NCI-H1092 treated with DMSO at 0.1 percent for 48 hours (cell line): ENCODE measurements at regions not wholly inside any gene's neighbourhood (a gene's known extent, or its start where the extent isn't known, plus 50 kb on each side); places are given as distances from the start of the nearest gene placed in this dataset.
"Not testable (repeated sequence)": the region's sequence is repeated elsewhere in the genome, so short reads cannot be mapped to it uniquely, and the experiment has no call there.

ENCODE experiments used
- DNase-seq: peaks from one replicate; lab custom pipeline; 2025; lab: John Stamatoyannopoulos, UW

DNA sequence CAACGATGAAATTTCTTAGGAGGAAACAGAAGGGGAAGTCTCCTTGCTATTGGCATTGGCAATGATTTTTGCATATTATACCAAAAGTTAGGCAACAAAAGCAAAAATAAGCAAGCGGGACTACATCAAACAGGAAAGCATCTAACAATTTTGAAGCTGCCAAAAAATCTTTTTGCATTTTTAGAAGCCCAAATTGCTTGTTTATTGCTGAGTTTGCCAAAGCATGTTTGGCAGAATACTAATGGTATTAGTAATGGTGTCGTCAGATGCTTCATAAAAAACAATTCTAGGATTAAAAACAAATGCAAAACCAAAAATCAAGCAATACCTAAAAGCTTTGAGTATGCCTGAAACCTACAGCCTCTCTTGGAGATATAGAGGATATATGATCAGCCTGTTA lies 80.0 kb downstream of the GALR1 start:
- no peak for DNase-seq

DNA sequence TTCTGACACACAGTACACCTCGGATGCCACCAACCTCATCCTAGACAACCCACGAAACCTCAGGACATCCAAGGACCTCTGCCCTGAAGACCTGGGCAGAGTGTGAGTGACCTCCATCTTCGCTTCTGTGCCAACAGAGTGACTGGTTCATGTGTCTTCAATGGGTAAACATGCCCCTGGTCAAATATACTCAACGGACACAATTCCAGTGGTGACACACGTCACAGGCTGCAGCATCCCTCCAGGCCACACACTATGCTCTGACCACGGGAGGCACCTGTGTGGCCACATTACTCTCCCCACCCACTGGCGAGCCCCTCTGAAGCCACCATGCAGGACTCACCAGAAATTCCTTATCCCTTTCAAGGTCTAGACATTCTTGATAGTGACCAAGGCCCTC lies 85.2 kb downstream of the GALR1 start:
- DNase-seq = no peak

GRCh38 chr18:77337604-77338003 lies 88.0 kb downstream of the GALR1 start:
- DNase-seq = no peak

DNA sequence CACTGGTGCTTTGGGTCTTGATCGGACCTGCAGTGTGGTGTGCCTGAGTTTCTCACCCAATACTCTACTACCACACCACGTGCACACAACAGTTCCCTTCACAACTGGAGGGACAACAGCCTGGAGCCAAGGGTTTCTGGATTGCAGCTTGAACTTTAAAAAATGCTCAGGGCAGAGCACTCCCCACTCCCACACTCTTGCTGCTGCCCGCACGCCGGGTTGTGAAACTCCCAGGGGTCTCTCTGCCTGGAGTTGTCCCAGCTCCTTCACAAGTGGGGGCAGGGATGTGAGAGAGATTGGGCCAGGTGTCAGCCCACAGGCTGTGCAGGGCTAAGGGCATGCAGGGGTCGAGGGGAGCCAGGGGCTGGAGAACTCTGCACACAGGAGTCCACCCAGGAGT lies 89.4 kb downstream of the GALR1 start:
- no peak for DNase-seq

DNA sequence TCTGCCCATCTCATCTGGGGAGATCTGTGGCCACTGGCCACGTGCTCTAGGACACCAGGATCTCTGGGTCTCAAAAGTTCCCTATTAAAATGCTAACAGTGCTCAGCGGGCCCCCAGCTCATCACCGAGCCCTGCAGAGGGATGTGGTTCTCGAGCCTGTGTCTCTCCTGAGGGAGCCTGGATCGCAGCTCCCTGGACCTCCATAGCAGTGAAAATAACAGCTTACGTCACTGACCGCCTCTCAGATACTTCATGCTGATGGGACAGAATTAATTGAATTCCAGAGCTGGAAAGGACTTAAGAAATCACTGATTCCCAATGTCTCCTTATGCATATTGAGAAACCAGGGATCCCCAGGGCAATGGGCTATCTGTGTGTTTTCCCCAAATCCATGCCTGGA lies 90.0 kb downstream of the GALR1 start:
- DNase-seq = no peak

- no peak for DNase-seq
Observed at GRCh38 chr18:77340815-77341214, 91.2 kb downstream of the GALR1 start.

DNA sequence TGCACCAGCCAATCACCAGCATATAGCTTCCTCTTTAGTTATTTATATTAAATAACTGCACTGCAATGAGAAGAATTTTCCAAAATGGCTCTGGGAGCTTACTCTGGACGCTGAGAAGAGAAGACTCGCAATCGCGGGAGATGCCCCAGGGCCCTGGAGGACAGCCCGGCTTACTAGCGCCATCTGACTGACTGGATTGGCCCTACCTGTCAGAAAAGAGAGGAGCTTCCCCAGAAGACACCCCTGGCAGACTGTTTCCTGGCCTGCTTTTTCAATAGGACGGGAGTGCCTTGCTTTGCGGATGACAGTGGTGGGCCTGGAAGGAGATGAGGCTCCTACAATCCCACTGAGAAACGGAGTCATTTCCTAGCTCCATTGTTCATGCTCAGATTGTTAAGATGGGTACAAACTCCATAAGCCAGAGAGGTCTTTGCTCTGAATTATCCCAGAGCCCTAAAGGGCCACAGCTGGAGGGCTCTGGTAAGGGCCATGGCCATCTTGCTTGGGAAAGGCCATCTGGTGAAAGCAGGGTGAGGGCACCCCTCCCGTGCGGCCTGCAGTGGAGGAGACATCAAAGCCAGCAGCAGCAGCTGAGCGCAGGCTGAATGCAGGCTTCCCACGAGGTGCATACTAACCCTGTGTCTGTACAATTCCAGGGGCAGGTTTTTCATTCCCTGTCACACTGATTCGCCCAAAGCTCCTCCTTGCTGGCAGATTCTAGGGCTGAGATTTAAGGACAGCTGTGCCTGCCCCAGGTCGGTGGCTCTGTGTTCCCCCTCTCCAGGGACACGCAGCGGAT lies 92.1 kb downstream of the GALR1 start:
- no peak for DNase-seq

- no peak for DNase-seq
Observed at GRCh38 chr18:77342736-77343135, 93.1 kb downstream of the GALR1 start.

DNA sequence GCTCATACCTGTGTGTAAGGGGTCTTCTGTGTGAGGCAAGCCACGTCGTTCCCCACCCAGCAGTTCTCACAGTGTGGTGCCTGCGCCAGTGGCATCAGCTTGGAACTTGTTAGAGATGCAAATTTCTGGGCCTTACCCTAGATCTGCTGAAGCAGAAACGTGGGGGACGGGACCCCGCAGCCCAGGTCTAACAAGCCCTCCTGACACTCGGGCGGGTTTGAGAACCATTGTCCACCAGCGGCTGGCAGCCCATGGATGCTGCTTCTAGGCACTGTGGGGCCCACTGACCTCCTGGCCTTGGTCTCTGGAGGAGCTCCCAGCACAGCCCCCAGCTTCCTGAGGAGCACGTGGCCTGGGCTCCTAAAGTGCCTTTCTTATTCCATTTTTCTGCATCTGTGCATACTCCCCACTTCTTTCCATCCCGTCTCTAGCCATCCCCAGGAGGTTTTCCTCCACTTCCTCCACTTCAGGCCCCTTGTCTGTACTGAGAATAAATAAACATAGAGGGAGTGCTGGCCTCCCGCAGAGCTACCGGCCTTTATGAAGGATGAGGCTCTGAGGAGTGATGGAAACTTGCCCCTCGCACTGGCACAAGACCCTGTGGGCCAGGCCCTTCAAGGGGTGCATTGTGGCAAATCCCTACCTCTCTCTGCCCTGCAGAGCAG lies 94.3 kb downstream of the GALR1 start:
- DNase-seq = no peak

DNA sequence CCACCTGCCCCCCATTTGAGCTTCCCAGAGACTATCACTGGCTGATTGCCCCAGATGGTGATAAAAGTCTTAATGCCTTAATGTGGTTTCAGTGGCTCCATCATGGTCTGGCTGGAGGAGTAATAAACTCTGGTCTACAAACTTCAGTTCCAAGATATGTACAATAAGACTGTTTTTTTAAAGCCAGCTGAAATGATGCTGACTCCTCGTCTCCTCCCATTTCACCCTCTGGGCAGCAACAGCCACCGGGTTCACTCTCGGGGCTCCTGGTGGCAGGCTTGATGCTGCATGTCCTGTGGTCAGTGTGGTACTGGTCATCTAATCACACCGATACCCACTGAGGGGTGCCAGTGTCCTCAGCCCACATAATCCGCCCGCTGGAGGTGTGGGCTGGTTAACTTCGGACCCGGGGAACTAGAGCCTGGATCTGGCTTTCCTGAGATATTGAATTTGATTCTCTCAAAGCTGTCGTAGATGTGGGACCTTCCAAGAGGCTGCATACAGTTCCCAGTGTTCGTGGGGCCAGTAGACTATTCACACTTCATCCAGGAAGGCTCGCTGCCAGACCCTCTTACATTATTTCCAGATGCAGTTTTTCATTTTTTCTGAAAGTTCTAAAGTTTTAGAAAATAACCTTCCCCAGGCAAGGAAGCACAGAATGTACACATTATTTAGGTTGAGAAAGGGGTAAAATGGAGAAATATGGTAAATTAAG lies 95.3 kb downstream of the GALR1 start:
- no peak for DNase-seq

- no peak for DNase-seq
Observed at GRCh38 chr18:77346208-77346810, 96.7 kb downstream of the GALR1 start.

DNA sequence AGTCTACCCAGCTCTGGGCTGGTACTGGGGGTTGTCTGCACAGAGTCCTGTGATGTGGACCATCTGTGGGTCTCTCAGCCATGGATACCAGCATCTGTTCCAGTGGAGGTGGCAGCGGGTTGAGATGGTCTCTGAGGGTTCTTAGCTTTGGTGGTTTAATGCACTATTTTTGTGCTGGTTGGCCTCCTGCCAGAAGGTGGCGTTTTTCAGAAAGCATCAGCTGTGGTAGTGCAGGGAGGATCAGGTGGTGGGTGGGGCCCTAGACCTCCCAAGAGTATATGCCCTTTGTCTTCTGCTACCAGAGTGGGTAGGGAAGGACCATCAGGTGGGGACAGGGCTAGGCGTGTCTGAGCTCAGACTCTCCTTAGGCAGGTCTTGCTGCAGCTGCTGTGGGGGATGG lies 103.7 kb downstream of the GALR1 start:
- not testable (repeated sequence) for DNase-seq

- DNase-seq = no peak
Observed at GRCh38 chr18:77359561-77360314, 110.1 kb downstream of the GALR1 start.

- DNase-seq = no peak
Observed at GRCh38 chr18:77360315-77361190, 110.9 kb downstream of the GALR1 start.

DNA sequence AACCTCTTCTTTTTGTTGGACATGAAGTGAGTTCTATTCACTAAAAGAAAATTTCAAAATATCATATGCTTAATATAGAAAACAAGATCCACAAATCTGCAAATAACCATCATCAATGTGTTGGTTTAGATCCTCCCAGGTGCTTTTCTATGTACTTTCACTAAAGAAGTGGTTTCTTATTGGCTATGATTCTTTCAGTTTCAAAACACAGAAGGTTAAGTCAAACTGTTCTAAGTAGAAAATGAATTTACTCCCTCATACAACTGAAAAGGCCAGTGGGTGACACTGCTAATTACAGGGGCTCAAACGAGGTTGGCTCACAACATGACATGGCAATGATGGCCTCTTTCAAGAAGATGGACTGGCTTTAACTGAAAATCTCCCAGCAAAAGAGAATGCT lies 111.7 kb downstream of the GALR1 start:
- DNase-seq = no peak

DNA sequence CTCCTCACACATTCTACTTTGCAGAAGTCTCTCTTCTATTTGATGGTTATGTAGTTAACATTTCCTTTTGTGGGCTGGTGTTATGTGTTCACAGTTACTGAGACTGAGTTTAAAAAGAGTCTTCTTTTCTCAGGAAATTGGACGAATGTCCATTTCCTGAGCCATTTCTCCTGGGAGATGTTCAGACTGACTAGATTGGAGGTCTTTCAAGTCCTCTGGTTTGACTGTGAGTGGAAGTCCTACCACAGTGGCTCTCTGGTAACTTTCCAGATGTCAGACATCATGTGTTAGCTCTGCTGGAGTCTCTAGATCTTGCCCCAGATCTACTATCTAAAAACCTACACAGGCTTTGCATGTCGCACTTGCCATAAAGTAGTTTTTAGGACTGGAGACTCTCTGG lies 116.0 kb downstream of the GALR1 start:
- DNase-seq = no peak

- DNase-seq = no peak
Observed at GRCh38 chr18:77366067-77366719, 116.5 kb downstream of the GALR1 start.

DNA sequence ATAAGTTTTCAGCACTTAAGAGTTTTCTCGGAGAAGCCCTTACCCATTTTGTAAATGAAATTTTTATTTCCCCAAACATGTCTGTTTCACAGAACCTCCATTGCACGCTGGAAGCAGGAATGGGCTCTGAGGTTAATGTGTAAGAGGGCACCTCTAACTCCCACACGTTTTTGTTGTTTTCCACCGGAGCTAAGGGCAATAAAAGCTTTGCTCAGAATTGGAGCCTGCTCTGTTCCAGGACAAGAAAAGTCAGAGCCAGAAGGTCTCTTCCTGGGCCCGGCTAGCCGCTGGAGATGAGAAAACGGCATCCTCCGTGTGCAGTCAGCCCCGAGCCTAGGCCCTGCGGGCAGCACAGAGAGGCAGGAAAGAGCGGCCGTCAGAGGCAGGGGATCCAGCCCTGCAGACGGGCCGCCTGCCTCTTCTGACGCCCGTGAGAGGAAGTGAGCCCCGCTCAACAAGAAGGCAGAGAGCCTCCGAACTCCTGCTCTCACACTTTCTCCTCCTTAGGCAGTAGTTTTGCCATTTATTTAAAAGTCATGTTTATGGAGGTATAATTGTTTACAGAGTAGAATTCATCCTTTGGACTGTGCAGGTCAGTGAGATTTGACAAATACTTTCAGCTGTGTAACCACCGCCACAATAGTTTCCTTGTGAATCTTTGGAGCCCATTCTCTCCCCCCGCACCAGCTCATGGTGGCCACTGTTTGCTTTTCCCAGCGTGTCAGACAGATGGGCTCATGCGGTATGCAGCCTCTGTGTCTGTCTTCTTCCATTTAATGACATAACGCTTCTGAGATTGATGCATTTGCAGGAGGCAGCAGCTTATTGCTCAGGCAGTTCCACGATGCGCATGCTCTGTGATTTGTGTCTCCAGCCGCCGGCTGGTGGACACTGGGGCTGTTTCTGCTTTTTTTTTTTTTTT lies 117.3 kb downstream of the GALR1 start:
- DNase-seq = peak; percentile 89

DNA sequence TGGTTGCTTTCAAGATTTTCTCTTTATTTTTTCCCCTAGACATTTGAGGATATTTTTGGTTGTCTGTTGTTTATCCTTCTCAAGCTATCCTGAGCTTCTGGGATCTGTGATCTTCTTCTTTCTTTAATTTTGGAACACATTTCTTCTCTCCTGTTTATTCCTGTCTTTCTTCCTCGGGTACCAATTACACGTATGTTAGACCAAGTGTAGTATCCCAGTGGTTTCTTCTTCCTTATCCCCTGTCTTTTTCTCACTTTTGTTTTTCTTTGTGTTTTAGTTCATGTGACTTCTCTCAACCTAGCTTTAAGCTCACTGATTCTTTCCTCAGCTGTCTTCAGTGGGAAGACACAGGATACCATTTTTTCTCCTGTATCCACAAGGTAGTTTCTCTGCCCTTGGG lies 120.0 kb downstream of the GALR1 start:
- no peak for DNase-seq
